ENCODE measurements at regions not wholly inside any gene's neighbourhood (a gene's known extent, or its start where the extent isn't known, plus 50 kb on each side); places are given as distances from the start of the nearest gene placed in this dataset.

- Histone ChIP-seq H3K9me2 (no peaks in the 10 kb centered on the region), H3K36me3 (replicated peaks in 1 of 2; ENCODE audit: control insufficient read depth in 1 of 2, insufficient read depth in 2 of 2, low read length in 1 of 2) (no peaks in the 10 kb centered on the region), H3K27ac (ENCODE audit: low read depth in 2 of 2, low read length in 1 of 2) (no peak overlapping the region), H3K4me1 (ENCODE audit: control insufficient read depth in 1 of 2, insufficient read depth in 2 of 2, low read depth in 1 of 2, low read length in 1 of 2) (peaks cover 4 to 9% of the 10 kb centered on the region in 2 experiments), H2AFZ (ENCODE audit: low read depth) (no peak overlapping the region), H4K20me1 (ENCODE audit: insufficient read depth) (no peaks in the 10 kb centered on the region), H3K4me3 (ENCODE audit: low read depth in 2 of 2, low read length in 1 of 2) (no peak overlapping the region), H3K79me2 (ENCODE audit: insufficient read depth) (no peaks in the 10 kb centered on the region), H3K9ac (no peak overlapping the region), H3K4me2 (no peak overlapping the region), H3K27me3 (ENCODE audit: insufficient read depth) (no peaks in the 10 kb centered on the region), H3F3A (replicated peaks; ENCODE audit: insufficient read depth) (peaks cover 10% of the 10 kb centered on the region), H3K9me3 (no peaks in the 10 kb centered on the region)
- 84% methylated on average over 2 of the region's 2 CpGs for WGBS (ENCODE audit: low lambda C conversion rate)
- POLR2A ChIA-PET = no interaction called here
- CTCF ChIA-PET = interaction anchor here (1.3 kb wide), 1 partner anchor 11 kb away, joined by 3 read pairs; no protein-coding TSS in a partner anchor
- no peak for DNase-seq
- no peak for TF ChIP-seq NFIC (IDR thresholded peaks at IDR 0.05; ENCODE audit: borderline replicate concordance)
- no peak for TF ChIP-seq POLR2AphosphoS5 (IDR thresholded peaks at IDR 0.05; ENCODE audit: low read depth, low read length)
- no peak for TF ChIP-seq MAX (IDR thresholded peaks at IDR 0.05; ENCODE audit: low read depth)
- TF ChIP-seq MXI1 (IDR thresholded peaks at IDR 0.05; ENCODE audit: low read depth, low read length) = no peak
- TF ChIP-seq TCF12 (IDR thresholded peaks at IDR 0.05) = no peak
- TF ChIP-seq, protein P1, sequence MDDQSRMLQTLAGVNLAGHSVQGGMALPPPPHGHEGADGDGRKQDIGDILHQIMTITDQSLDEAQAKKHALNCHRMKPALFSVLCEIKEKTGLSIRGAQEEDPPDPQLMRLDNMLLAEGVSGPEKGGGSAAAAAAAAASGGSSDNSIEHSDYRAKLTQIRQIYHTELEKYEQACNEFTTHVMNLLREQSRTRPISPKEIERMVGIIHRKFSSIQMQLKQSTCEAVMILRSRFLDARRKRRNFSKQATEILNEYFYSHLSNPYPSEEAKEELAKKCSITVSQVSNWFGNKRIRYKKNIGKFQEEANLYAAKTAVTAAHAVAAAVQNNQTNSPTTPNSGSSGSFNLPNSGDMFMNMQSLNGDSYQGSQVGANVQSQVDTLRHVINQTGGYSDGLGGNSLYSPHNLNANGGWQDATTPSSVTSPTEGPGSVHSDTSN (IDR thresholded peaks at IDR 0.05) = no peak
- TF ChIP-seq, protein P2, sequence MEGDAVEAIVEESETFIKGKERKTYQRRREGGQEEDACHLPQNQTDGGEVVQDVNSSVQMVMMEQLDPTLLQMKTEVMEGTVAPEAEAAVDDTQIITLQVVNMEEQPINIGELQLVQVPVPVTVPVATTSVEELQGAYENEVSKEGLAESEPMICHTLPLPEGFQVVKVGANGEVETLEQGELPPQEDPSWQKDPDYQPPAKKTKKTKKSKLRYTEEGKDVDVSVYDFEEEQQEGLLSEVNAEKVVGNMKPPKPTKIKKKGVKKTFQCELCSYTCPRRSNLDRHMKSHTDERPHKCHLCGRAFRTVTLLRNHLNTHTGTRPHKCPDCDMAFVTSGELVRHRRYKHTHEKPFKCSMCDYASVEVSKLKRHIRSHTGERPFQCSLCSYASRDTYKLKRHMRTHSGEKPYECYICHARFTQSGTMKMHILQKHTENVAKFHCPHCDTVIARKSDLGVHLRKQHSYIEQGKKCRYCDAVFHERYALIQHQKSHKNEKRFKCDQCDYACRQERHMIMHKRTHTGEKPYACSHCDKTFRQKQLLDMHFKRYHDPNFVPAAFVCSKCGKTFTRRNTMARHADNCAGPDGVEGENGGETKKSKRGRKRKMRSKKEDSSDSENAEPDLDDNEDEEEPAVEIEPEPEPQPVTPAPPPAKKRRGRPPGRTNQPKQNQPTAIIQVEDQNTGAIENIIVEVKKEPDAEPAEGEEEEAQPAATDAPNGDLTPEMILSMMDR (IDR thresholded peaks at IDR 0.05) = no peak
- TF ChIP-seq ELF1 (IDR thresholded peaks at IDR 0.05) = no peak
- no peak for TF ChIP-seq SMC3 (IDR thresholded peaks at IDR 0.05; ENCODE audit: low read depth, low read length)
- TF ChIP-seq EZH2phosphoT487 (IDR thresholded peaks at IDR 0.05; ENCODE audit: borderline replicate concordance, low read depth) = no peak
- no peak for TF ChIP-seq TAF1 (IDR thresholded peaks at IDR 0.05; ENCODE audit: borderline replicate concordance, low read depth, low read length)
- TF ChIP-seq RXRA (IDR thresholded peaks at IDR 0.05; ENCODE audit: borderline replicate concordance, low read depth) = no peak
- TF ChIP-seq TEAD4 (IDR thresholded peaks at IDR 0.05; ENCODE audit: borderline replicate concordance, insufficient read depth) = no peak
- TF ChIP-seq, protein P3, sequence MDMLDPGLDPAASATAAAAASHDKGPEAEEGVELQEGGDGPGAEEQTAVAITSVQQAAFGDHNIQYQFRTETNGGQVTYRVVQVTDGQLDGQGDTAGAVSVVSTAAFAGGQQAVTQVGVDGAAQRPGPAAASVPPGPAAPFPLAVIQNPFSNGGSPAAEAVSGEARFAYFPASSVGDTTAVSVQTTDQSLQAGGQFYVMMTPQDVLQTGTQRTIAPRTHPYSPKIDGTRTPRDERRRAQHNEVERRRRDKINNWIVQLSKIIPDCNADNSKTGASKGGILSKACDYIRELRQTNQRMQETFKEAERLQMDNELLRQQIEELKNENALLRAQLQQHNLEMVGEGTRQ (IDR thresholded peaks at IDR 0.05; ENCODE audit: borderline replicate concordance, low read depth, low read length) = no peak
- no peak for TF ChIP-seq RFX5 (IDR thresholded peaks at IDR 0.05; ENCODE audit: low read length)
- TF ChIP-seq NRF1 (IDR thresholded peaks at IDR 0.05; ENCODE audit: low read depth, low read length) = no peak
Observed at GRCh38 chr2:217282531-217282930, 422.7 kb upstream of the TNP1 start.
